ENCODE measurements at regions not wholly inside any gene's neighbourhood (a gene's known extent, or its start where the extent isn't known, plus 50 kb on each side); places are given as distances from the start of the nearest gene placed in this dataset.

GRCh38 chr10:80739963-80740715 is 202.4 kb downstream of the SH2D4B start:
- no peak for TF ChIP-seq CTCF (IDR thresholded peaks at IDR 0.05; ENCODE audit: insufficient read depth, low read depth, low read length)
- no peak for DNase-seq (ENCODE audit: low read depth)
- H3K4me3 ChIP-seq (ENCODE audit: low read depth, low read length) = no peak overlapping the region

DNA sequence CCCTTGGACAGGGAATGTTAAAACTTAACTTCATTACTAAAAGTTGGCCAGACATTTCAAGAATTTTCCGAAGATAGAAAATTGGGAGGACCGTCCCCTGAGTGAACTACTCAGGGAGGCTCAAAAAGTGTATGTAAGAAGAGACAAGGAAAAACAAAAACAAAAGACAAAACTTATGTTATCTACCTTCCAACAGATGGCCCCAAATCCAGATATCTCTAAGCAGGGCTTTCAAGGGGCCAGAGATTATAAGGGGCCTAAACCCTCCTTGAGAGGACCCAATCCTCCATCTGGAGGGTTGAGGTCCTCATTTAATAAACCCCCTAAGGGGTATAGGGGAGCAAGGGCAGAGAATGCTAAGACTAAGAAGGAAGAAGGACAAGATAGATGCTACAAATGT is 203.6 kb downstream of the SH2D4B start:
- DNase-seq (ENCODE audit: low read depth) = no peak
- TF ChIP-seq CTCF (IDR thresholded peaks at IDR 0.05; ENCODE audit: insufficient read depth, low read depth, low read length) = no peak

DNA sequence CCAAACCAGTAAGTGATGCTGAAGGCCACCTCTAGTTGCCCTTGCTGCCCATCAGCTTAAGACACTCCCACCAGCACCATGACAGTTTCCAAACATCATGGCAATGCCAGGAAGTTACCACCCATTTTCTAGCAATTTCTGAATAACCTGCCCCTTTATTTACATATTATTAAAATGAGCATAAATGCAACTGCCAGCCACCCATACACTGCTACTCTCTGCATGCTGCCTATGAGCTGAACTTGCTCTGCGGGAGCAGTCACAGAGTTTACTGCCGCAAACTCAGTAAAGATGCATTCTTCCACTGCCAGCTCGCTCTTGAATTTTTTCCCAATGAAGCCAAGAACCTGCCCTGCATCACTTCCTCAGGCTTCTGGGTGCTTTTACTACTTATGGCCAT is 212.6 kb downstream of the SH2D4B start:
- no peak for TF ChIP-seq CTCF (IDR thresholded peaks at IDR 0.05; ENCODE audit: insufficient read depth, low read depth, low read length)
- no peak overlapping the region for H3K4me3 ChIP-seq (ENCODE audit: low read depth, low read length)
- no peak for DNase-seq (ENCODE audit: low read depth)

More for the DNA sequence above, 203.6 kb downstream of the SH2D4B start:
- H3K4me3 ChIP-seq (ENCODE audit: low read depth, low read length) = no peak overlapping the region

DNA sequence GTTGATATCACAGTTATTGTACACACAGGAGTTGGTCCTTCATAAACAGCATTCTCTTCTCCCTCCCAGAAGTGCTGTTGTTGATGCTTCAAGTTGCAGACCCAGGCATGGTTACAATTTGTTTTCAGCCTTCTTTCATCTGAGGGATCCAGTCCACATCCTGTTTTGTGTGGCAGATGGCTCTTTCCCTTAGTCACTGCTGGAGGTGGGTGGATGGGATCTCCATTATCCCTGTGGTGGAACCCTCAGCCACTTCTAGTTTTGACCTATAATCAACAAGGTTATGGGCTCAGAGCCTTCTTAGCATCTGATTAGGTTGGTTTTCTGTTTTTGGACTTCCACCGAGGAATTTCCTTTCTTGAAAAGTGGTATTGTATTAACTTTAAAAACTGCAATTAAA is 214.2 kb downstream of the SH2D4B start:
- DNase-seq (ENCODE audit: low read depth) = no peak
- H3K4me3 ChIP-seq (ENCODE audit: low read depth, low read length) = no peak overlapping the region
- TF ChIP-seq CTCF (IDR thresholded peaks at IDR 0.05; ENCODE audit: insufficient read depth, low read depth, low read length) = no peak

GRCh38 chr10:80753612-80754011 is 215.9 kb downstream of the SH2D4B start:
- no peak for DNase-seq (ENCODE audit: low read depth)
- no peak overlapping the region for H3K4me3 ChIP-seq (ENCODE audit: low read depth, low read length)
- TF ChIP-seq CTCF (IDR thresholded peaks at IDR 0.05; ENCODE audit: insufficient read depth, low read depth, low read length) = no peak

DNA sequence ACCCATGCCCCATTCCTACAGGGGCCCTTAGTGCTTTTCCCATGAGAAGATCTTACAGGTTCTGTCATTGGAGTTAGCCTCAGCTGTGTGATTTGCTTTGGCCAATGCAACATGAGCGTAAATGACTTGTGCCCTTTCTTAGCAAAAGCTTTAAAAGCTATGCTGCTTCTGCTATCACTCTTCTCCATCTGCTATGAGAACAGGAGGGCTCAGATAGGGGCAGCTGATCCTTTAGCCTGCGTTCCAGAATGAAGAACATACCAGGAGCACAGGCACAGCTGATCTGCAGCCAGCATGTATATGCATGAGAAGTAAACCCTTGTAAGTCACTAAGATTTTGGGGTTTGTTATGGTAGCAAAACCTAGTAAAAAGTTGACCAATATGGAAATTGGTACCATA is 218.2 kb downstream of the SH2D4B start:
- no peak for TF ChIP-seq CTCF (IDR thresholded peaks at IDR 0.05; ENCODE audit: insufficient read depth, low read depth, low read length)
- DNase-seq (ENCODE audit: low read depth) = no peak
- H3K4me3 ChIP-seq (ENCODE audit: low read depth, low read length) = no peak overlapping the region

GRCh38 chr10:80759693-80760092 is 222.0 kb downstream of the SH2D4B start:
- no peak for TF ChIP-seq CTCF (IDR thresholded peaks at IDR 0.05; ENCODE audit: insufficient read depth, low read depth, low read length)
- H3K4me3 ChIP-seq (ENCODE audit: low read depth, low read length) = no peak overlapping the region
- no peak for DNase-seq (ENCODE audit: low read depth)

Data from fibroblast of villous mesenchyme (primary cell).